NCI-H82 treated with DMSO at 0.1 percent for 48 hours (cell line): ENCODE measurements at regions not wholly inside any gene's neighbourhood (a gene's known extent, or its start where the extent isn't known, plus 50 kb on each side); places are given as distances from the start of the nearest gene placed in this dataset.
"Not testable (repeated sequence)": the region's sequence is repeated elsewhere in the genome, so short reads cannot be mapped to it uniquely, and the experiment has no call there.

Experiments
- DNase-seq: peaks from one replicate; lab custom pipeline; 2025; ENCODE audit not compliant: unreplicated experiment; lab: John Stamatoyannopoulos, UW

- DNase-seq, result no peak
Observed at GRCh38 chr15:35286721-35287120, 201.6 kb upstream of the NANOGP8 start.

- DNase-seq, result no peak
Observed at GRCh38 chr15:35282965-35283496, 197.9 kb upstream of the NANOGP8 start.

- no peak for DNase-seq
Observed at GRCh38 chr15:35281515-35281914, 196.4 kb upstream of the NANOGP8 start.

- no peak for DNase-seq
Observed at GRCh38 chr15:35279811-35280210, 194.7 kb upstream of the NANOGP8 start.

- DNase-seq, result no peak
Observed at GRCh38 chr15:35271371-35272043, 186.4 kb upstream of the NANOGP8 start.

GRCh38 chr15:35260941-35261340 lies 175.8 kb upstream of the NANOGP8 start:
- DNase-seq, result no peak

DNA sequence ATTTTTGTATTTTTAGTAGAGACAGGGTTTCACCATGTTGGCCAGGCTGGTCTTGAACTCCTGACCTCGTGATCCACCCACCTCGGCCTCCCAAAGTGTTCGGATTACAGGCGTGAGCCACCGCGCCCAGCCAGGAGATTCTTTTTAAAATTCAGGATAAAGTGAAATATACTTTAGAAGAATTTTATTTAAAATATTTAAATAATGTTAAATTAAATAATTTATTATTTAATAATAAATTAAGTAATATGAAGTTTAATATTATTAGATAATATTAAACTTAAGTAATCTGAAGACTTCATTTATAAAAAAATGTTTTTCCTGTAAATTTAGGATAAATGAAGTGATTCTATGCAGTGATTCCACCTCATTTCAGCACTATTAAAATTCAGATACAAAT lies 175.2 kb upstream of the NANOGP8 start:
- DNase-seq, result not testable (repeated sequence)

GRCh38 chr15:35256551-35256950 lies 171.5 kb upstream of the NANOGP8 start:
- no peak for DNase-seq

DNA sequence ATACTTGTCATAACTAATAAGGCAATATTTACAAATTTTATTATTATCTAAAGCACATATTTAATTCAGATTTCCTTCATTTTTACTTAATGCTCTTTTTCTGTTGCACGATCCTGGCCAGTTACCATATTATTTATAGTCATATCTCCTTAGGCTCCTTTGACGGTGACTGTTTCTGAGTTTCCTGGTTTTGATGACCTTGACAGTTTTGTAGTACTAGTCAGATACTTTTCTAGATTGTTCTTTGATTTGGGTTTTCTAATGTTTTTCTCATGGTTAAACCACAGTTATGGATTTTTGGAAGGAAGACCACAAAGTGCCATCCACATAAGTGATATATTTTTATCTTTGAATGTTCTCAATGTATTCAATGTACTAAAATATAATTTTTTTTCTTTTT lies 171.0 kb upstream of the NANOGP8 start:
- DNase-seq, result no peak

DNA sequence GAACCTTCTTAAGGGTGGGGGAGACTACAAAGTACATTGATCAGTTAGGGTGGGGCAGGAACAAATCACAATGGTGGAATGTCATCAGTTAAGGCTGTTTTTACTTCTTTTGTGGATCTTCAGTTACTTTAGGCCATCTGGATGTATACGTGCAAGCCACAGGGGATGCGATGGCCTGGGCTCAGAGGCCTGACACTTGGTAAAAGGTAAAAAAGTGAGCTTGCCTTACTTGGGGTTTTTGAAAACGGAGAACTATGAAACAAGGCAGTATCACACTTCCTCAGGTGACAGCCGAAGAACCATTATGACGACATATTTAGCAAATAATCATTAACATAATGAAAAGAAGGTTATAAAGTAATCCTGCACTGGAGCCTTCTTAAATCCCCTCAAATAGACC lies 169.8 kb upstream of the NANOGP8 start:
- DNase-seq, result not testable (repeated sequence)

DNA sequence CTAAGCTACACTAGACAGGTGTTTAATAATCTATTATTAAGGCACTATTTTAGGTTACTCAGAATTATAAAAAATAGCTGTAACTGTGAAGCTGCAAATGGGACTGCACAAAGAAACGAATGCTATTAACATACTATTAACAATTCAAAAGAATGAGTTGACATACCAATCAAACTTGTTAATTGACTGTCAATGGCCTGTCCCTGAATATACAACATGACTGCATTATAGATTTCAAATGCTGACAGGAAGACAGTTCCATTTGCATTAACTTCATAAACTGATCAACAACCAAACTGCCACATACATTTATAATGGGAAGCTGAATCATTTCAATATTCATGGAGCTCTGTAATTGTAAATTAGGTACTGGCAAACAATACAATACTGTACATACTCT lies 169.0 kb upstream of the NANOGP8 start:
- no peak for DNase-seq

DNA sequence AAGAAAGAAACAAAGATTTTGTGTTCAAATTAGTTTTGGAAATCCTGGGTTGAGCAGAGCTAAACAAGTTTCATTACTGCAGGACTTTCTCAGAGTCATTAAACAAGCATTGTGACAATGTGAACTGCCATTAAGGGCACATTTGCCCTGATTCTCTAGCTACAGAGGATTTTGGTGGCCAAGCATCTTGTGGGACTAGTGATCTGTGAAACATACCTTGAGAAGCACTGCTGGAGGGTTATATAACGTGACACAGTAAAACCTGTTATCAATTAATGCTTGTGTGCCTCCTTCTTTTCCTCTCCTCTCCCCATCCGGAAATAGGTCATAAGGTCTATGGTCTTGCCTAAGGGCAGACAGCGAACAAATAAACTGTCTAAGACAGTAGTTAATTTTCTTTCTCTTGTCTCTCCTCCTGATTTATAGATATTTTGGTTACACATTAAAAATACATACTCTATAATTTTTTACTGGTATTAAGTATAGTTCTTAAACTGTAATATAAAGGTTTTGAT lies 167.3 kb upstream of the NANOGP8 start:
- no peak for DNase-seq

- no peak for DNase-seq
Observed at GRCh38 chr15:35247150-35247549, 162.1 kb upstream of the NANOGP8 start.

- DNase-seq, result no peak
Observed at GRCh38 chr15:35246451-35246850, 161.4 kb upstream of the NANOGP8 start.

DNA sequence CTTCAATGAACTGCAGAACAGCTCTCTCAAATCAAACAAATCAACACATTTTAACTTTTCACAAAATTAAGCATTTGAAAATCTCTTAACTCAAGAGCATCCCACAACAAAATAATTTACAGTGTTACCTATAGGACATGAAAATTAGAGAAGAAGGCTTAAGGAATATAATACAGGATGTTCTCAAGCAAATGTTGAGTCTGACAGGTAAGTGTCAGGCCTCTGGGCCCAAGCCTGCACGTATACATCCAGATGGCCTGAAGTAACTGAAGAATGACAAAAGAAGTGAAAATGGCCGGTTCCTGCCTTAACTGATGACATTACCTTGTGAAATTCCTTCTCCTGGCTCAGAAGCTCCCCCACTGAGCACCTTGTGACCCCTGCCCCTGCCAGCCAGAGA lies 160.6 kb upstream of the NANOGP8 start:
- not testable (repeated sequence) for DNase-seq

DNA sequence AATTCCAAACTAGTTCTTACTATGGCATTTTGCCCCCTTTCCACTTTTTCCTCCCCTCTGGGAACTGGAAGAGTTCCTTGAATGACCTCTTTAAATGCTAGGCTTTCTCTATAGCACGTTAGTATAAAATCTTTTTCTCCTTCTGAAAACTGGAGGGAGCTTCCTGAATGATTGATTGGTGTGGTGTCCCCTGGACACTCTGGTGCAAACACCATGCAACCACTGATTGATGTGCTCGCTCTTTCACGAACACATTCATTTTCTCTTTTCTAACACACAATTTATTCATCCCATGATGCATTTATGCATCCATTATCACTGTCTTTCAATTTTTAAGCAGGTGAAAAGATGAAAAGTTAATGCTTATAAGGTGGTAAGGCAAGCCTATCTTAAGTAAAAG lies 159.1 kb upstream of the NANOGP8 start:
- no peak for DNase-seq

- no peak for DNase-seq
Observed at GRCh38 chr15:35243758-35244157, 158.7 kb upstream of the NANOGP8 start.

DNA sequence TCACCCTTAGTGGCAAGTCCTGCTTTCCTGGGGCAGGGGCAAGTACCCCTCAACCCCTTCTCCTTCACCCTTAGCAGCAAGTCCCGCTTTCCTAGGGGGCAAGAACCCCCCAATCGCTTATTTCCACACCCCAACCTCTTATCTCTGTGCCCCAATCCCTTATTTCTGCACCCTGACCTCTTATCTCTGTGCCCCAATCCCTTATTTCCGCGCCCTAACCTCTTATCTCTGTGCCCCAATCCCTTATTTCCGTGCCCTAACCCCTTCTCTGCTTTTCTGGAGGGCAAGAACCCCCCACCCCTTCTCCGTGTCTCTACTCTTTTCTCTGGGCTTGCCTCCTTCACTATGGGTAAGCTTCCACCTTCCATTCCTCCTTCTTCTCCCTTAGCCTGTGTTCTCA lies 154.6 kb upstream of the NANOGP8 start:
- DNase-seq, result not testable (repeated sequence)

- not testable (repeated sequence) for DNase-seq
Observed at GRCh38 chr15:35238448-35238847, 153.4 kb upstream of the NANOGP8 start.

DNA sequence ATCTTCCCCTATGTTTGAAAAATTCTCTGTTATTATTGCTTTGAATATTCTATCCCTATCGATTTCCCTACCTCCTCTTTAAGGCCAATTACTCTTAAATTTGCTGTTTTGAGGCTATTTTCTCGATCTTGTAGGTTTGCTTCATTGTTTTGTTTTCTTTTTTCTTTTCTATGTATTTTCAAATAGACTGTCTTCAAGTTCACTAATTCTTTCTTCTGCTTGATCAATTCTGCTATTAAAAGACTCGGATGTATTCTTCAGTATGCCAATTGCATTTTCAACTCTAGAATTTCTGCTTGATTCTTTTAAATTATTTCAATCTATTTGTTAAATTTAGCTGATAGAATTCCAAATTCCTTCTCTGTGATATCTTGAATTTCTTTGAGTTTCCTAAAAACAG lies 144.0 kb upstream of the NANOGP8 start:
- DNase-seq, result no peak

DNA sequence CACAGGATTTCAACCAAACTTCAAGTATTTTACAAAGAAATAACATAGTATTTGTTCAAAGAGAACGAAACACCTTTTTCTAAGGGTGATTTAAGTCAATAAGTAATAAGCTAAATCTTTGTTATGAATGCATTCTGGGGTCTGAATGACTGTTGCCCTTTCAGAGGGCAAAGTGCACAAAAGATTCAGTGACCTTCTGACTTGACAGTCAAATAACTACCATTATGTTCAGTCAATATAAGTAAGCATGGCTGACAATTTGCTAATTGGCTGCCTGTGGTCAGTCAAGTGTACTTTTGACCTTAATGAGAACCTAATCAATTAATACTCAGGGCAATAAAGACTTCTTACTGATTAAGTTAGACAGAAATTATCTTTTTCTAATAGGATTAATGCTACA lies 133.1 kb upstream of the NANOGP8 start:
- no peak for DNase-seq

DNA sequence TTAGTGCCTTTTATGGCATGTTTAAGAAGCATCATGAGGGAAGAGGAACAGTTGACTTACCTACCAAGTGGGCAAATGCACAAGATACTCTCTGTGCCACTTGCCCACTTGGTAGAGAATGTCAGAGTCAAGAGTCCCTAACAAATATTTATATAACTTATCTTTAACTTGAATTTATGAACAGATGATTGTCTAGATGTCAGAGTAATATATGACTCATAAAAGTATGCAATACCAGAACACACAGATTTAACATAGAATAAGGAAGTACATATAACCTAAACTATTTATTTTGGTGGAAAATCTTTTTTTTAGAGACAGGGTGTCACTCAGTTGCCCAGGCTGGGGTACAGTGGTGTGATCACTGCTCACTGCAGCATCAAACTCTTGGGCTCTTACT lies 130.0 kb upstream of the NANOGP8 start:
- DNase-seq, result no peak
